Stimulated activated CD4-positive, alpha-beta T cell treated with anti-CD3 and anti-CD28 coated beads, TNF-alpha, amount 100 ng/mL, for 24 hours (primary cell): ENCODE measurements at regions not wholly inside any gene's neighbourhood (a gene's known extent, or its start where the extent isn't known, plus 50 kb on each side); places are given as distances from the start of the nearest gene placed in this dataset.
A peak's percentile ranks its signal among the peaks of the same experiment; 100 is the strongest.
"Not testable (repeated sequence)": the region's sequence is repeated elsewhere in the genome, so short reads cannot be mapped to it uniquely, and the experiment has no call there.

Experiments
- DNase-seq, 3 experiments: peaks; one replicate each; pipeline ENCODE4 v3.0.0-alpha.2; 2020; ENCODE audit warnings: low read depth in 3 of 3

- DNase-seq, result no peak
Observed at GRCh38 chr7:130946114-130946513, 212.1 kb upstream of the KLF14 start.

DNA sequence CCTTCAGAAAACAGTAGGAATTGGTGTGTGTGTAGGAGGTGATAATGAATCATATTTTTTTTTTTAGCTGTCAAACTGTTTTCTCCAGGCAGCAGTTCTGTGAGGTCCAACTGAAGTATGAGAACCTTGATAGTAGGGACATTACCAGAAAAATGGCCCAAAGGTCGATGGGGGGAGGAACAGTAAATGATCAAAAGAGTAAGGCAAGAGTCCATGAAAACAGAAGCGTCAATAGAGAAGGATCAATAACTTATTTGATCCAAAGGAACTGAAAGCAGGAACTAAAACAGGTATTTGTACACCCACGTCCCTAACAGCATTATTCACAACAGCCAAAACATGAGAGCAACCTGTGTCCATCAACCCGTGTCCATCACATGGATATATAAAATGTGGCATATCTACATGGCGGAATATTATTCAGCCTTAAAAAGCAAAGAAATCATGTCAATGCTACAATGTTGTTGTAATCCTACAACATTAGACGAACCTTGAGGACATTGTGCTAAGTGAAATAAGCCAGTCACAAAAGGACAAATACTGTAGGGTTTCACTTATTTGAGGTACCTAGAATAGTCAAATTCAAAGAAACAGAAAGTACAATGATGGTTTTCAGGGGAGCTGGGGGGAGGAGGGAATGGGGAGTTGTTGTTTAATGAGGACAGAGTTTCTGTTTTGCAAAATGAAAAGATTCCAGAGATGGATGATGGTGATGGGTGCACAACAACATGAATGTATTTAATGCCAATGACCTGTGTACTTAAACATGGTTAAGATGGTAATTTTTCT is 214.0 kb upstream of the KLF14 start:
- no peak for DNase-seq

- no peak for DNase-seq
Observed at GRCh38 chr7:130948822-130949221, 214.8 kb upstream of the KLF14 start.

GRCh38 chr7:130949550-130949949 is 215.5 kb upstream of the KLF14 start:
- DNase-seq, result no peak

DNA sequence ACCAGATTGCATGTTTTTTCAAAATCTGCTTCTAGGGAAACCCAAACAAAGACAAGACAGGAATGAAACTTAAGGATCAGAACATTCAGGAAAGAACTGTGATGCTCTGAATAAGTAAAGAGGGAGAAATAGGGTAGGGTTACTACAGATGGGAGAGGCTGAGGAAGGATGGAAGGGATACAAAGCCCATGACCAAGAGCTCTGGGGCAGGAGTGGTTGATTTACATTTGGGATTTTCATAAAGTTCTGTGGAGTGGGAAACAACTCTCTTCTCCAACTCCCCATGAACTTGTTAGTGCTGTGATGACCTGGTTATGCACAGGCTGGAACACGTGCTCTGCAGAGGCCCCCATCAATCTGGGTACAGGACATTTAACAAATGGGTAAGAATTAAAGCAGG is 216.0 kb upstream of the KLF14 start:
- DNase-seq, result no peak

- DNase-seq, result no peak
Observed at GRCh38 chr7:130950741-130951140, 216.7 kb upstream of the KLF14 start.

GRCh38 chr7:130951303-130951975 is 217.4 kb upstream of the KLF14 start:
- DNase-seq, result no peak

- no peak for DNase-seq
Observed at GRCh38 chr7:130951976-130952876, 218.2 kb upstream of the KLF14 start.

- DNase-seq, result no peak
Observed at GRCh38 chr7:130953196-130953595, 219.2 kb upstream of the KLF14 start.

- DNase-seq, result no peak
Observed at GRCh38 chr7:130954918-130955564, 221.0 kb upstream of the KLF14 start.

- no peak for DNase-seq
Observed at GRCh38 chr7:130955565-130955919, 221.5 kb upstream of the KLF14 start.

DNA sequence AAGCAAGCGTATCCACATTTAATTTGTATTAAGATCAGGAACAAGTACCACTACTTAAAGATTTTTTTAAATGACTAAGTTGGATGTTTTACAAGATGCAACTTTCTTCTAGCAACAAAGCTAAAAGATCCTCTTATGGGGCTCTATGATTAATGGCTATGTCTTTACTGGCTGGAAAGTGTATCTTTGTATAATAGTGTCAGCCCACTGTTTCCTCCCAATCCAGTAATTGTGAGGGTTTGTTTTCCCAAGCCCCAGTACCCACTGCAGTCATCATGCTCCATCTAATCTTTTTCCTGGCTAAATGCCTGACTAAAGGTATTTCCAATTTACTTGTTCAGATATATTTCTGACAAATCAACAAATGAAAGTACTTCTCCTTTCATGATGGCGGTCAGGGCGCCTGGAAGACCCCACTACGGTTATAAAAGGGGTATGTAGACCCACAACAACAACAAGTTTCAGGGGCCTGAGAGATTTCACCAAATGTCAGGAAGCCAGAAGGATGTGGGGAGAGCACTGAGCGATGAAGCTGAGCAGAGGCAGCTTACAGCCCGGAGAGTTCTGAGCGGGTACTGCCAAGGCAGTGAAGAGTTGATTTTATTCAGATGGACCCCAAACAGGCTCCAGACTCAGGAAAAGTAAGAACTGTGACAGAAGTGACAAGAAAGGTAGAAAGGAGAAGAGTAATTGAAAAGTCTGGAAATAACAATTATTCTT is 222.6 kb upstream of the KLF14 start:
- no peak for DNase-seq

GRCh38 chr7:130957137-130957513 is 223.1 kb upstream of the KLF14 start:
- DNase-seq, result no peak

GRCh38 chr7:130957722-130958435 is 223.9 kb upstream of the KLF14 start:
- not testable (repeated sequence) for DNase-seq

GRCh38 chr7:130958846-130959245 is 224.8 kb upstream of the KLF14 start:
- no peak for DNase-seq

DNA sequence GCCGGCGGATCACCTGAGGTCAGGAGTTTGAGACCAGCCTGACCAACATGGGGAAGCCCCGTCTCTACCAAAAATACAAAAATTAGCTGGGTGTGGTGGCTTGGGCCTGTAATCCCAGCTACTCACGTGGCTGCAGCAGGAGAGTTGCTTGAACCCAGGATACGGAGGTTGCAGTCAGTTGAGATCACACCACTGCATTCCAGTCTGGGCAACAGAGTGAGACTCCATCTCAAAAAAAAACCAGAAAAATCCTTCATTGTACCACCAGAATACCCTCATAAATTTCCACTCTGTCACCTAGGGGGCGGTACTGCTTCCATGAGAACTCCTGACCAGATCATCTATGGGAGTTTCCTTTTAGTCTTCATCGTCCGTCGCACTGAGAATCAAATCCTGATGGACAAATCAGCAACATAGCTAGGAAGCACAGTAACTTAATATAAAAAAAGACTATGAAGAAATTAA is 225.8 kb upstream of the KLF14 start:
- no peak for DNase-seq

GRCh38 chr7:130960208-130960988 is 226.4 kb upstream of the KLF14 start:
- no peak for DNase-seq

DNA sequence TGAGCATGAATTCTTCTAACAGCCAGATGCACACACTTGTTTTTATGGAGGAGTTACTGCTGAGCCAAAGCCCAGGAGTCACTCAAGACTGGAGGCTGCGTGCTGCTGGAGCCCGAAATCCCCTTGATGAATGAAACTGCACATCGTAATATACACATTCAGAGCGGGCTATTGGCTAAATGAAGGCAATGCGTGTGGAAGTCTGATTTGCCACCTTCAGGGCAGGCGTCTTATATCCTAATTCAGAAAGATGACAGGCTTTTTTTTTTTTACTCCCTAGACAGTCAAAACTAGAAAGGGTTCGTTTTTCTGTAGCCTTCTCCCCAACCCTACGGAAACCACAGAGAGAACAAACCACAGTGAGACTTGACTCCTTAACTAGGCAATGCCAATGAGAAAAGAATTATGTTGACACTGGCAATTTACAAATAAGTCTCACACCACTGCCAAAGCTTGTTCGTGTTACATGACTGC is 227.2 kb upstream of the KLF14 start:
- peak; percentile 62 to 76 (median 70) for DNase-seq

- no peak for DNase-seq
Observed at GRCh38 chr7:130962109-130962508, 228.1 kb upstream of the KLF14 start.

DNA sequence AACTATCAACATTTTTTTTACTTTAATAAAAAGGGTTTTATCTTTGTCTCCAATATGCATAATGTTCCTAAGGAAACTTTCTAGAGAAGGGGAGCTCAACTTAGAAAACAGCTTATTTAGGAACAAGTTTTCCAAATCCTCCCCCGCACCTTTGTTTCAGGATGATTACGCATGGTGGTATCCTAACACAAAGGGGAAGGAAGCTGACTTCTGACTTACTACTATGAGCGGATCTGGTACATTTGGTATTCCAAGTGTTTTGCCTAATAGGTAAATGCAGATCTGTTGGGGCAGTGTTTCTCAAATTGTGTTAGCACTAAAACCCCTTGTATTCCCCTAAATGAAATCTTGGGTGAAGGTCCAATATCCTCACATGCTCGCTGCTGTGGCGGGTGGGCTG is 229.3 kb upstream of the KLF14 start:
- no peak for DNase-seq
